ENCODE measurements at regions not wholly inside any gene's neighbourhood (a gene's known extent, or its start where the extent isn't known, plus 50 kb on each side); places are given as distances from the start of the nearest gene placed in this dataset.

DNA sequence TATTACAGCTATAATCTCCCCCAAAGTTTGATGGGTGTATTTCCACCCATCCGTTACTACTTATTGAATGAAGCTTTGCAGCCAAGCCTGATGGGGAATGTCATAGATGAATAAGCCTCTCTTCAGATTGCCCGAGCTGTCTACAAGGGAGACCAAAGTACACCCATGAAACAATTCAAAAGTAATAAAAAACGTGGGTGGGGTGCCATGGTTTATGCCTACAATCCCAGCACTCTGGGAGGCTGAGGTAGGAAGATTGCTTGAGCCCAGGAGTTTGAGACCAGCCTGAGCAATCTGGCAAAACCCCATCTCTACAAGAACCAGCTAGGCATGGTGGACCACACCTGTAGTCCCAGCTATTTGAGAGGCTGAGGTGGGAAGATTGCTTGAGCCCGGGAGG, 419.2 kb downstream of the FGF9 start:
- TF ChIP-seq SP2 (IDR thresholded peaks at IDR 0.05; ENCODE audit: extremely low read depth, low read depth, low read length, poor library complexity, severe bottlenecking) (no peak), SMAD1 (IDR thresholded peaks at IDR 0.05; ENCODE audit: low read depth, low read length, partially characterized antibody) (no peak)
